NCI-H146 treated with DMSO at 0.1 percent for 48 hours (cell line): ENCODE measurements at regions not wholly inside any gene's neighbourhood (a gene's known extent, or its start where the extent isn't known, plus 50 kb on each side); places are given as distances from the start of the nearest gene placed in this dataset.

ENCODE experiments used
- DNase-seq: peaks from one replicate; lab custom pipeline; 2025; ENCODE audit not compliant: unreplicated experiment; lab: John Stamatoyannopoulos, UW

GRCh38 chr1:34591751-34592629, 162.9 kb upstream of the GJB5 start:
- DNase-seq = no peak

- no peak for DNase-seq
These were observed 156.9 kb upstream of the GJB5 start for GRCh38 chr1:34597877-34598514.

GRCh38 chr1:34602907-34603306, 151.9 kb upstream of the GJB5 start:
- DNase-seq = no peak

GRCh38 chr1:34603594-34603993, 151.3 kb upstream of the GJB5 start:
- no peak for DNase-seq

GRCh38 chr1:34606504-34606903, 148.3 kb upstream of the GJB5 start:
- DNase-seq = no peak

GRCh38 chr1:34610063-34610462, 144.8 kb upstream of the GJB5 start:
- no peak for DNase-seq

- DNase-seq = no peak
These were observed 143.3 kb upstream of the GJB5 start for GRCh38 chr1:34611571-34611970.

- DNase-seq = no peak
These were observed 142.6 kb upstream of the GJB5 start for GRCh38 chr1:34612091-34612827.

GRCh38 chr1:34617321-34618118, 137.3 kb upstream of the GJB5 start:
- DNase-seq = no peak

GRCh38 chr1:34618381-34618780, 136.5 kb upstream of the GJB5 start:
- DNase-seq = no peak

GRCh38 chr1:34619256-34619655, 135.6 kb upstream of the GJB5 start:
- DNase-seq = no peak

GRCh38 chr1:34621916-34622315, 132.9 kb upstream of the GJB5 start:
- DNase-seq = no peak

- DNase-seq = no peak
These were observed 129.3 kb upstream of the GJB5 start for GRCh38 chr1:34625521-34626015.

- DNase-seq = no peak
These were observed 127.2 kb upstream of the GJB5 start for GRCh38 chr1:34627465-34628240.

GRCh38 chr1:34631126-34631525, 123.7 kb upstream of the GJB5 start:
- no peak for DNase-seq

- no peak for DNase-seq
These were observed 115.1 kb upstream of the GJB5 start for GRCh38 chr1:34639701-34640100.

GRCh38 chr1:34640654-34641401, 114.0 kb upstream of the GJB5 start:
- DNase-seq = no peak

- no peak for DNase-seq
These were observed 112.2 kb upstream of the GJB5 start for GRCh38 chr1:34642679-34643078.

- DNase-seq = no peak
These were observed 109.6 kb upstream of the GJB5 start for GRCh38 chr1:34645109-34645688.
